ENCODE measurements at regions not wholly inside any gene's neighbourhood (a gene's known extent, or its start where the extent isn't known, plus 50 kb on each side); places are given as distances from the start of the nearest gene placed in this dataset.

GRCh38 chr3:177338697-177339219 lies 141.5 kb upstream of the TBL1XR1 start (continued):
- TF ChIP-seq CBX2 (IDR thresholded peaks at IDR 0.05; ENCODE audit: low read depth, low read length) = no peak
- no peak; the same call in 1 of the 2 replicates for TF ChIP-seq CBX2 (CRISPR knock-in tag; IDR thresholded peaks at IDR 0.05; ENCODE audit: low read depth)
- no peak for TF ChIP-seq MAFG (CRISPR knock-in tag; IDR thresholded peaks at IDR 0.05)
- TF ChIP-seq TBX2 (CRISPR knock-in tag; IDR thresholded peaks at IDR 0.05; ENCODE audit: borderline replicate concordance) = peak; percentile 58
- peak; percentile 54; the same call in 1 of the 2 replicates for TF ChIP-seq KDM1A (CRISPR knock-in tag; IDR thresholded peaks at IDR 0.05)
- TF ChIP-seq MBNL3 (CRISPR knock-in tag; conservative IDR thresholded peaks at IDR 0.05) = no peak
- TF ChIP-seq ZNF383 (CRISPR knock-in tag; IDR thresholded peaks at IDR 0.05; ENCODE audit: borderline replicate concordance) = no peak
- TF ChIP-seq PLRG1 (conservative IDR thresholded peaks at IDR 0.05) = no peak
- TF ChIP-seq TFAP4 (IDR thresholded peaks at IDR 0.05; ENCODE audit: borderline replicate concordance, low read depth) = peak; percentile 70; the same call in 1 of the 2 replicates
- TF ChIP-seq ZNF251 (CRISPR knock-in tag; IDR thresholded peaks at IDR 0.05) = no peak
- no peak for TF ChIP-seq GPN1 (CRISPR knock-in tag; IDR thresholded peaks at IDR 0.05; ENCODE audit: borderline replicate concordance)
- no peak; the same call in 1 of the 2 replicates for TF ChIP-seq MIXL1 (CRISPR knock-in tag; IDR thresholded peaks at IDR 0.05)
- TF ChIP-seq ZNF75D (CRISPR knock-in tag; IDR thresholded peaks at IDR 0.05; ENCODE audit: borderline replicate concordance) = no peak
- TF ChIP-seq ZNF639 (CRISPR knock-in tag; conservative IDR thresholded peaks at IDR 0.05) = no peak; the same call in 1 of the 2 replicates
- peak; percentile 84 for TF ChIP-seq PAXIP1 (CRISPR knock-in tag; conservative IDR thresholded peaks at IDR 0.05)
- TF ChIP-seq ZBTB2 (CRISPR knock-in tag; IDR thresholded peaks at IDR 0.05; ENCODE audit: low read depth) = no peak
- TF ChIP-seq ADNP (CRISPR knock-in tag; IDR thresholded peaks at IDR 0.05) = no peak
- peak; percentile 22; the same call in 1 of the 3 replicates for TF ChIP-seq MXI1 (IDR thresholded peaks at IDR 0.05; ENCODE audit: borderline replicate concordance, low read depth, low read length)
- TF ChIP-seq ZNF543 (CRISPR knock-in tag; IDR thresholded peaks at IDR 0.05) = no peak
- no peak for TF ChIP-seq ATF5 (CRISPR knock-in tag; IDR thresholded peaks at IDR 0.05; ENCODE audit: low read depth)
- peak; percentile 67 for TF ChIP-seq SIX4 (CRISPR knock-in tag; IDR thresholded peaks at IDR 0.05)
- TF ChIP-seq KDM3A (CRISPR knock-in tag; IDR thresholded peaks at IDR 0.05; ENCODE audit: low read depth) = no peak; the same call in 1 of the 2 replicates
- TF ChIP-seq KDM4B (CRISPR knock-in tag; IDR thresholded peaks at IDR 0.05) = peak; percentile 58; the same call in 1 of the 2 replicates
